GM12874 (cell line): ENCODE measurements at regions not wholly inside any gene's neighbourhood (a gene's known extent, or its start where the extent isn't known, plus 50 kb on each side); places are given as distances from the start of the nearest gene placed in this dataset.

Source experiments
- TF ChIP-seq, protein P1 (sequence below): IDR thresholded peaks from 2 replicates; pipeline ENCODE4 v1.5.1; 2011; ENCODE audit warnings: low read depth, mild to moderate bottlenecking, control low read depth, low read length, moderate library complexity; ENCODE audit not compliant: insufficient read depth

GRCh38 chr14:48341069-48341468 lies 665.7 kb upstream of the MDGA2 start:
- TF ChIP-seq, protein P1, sequence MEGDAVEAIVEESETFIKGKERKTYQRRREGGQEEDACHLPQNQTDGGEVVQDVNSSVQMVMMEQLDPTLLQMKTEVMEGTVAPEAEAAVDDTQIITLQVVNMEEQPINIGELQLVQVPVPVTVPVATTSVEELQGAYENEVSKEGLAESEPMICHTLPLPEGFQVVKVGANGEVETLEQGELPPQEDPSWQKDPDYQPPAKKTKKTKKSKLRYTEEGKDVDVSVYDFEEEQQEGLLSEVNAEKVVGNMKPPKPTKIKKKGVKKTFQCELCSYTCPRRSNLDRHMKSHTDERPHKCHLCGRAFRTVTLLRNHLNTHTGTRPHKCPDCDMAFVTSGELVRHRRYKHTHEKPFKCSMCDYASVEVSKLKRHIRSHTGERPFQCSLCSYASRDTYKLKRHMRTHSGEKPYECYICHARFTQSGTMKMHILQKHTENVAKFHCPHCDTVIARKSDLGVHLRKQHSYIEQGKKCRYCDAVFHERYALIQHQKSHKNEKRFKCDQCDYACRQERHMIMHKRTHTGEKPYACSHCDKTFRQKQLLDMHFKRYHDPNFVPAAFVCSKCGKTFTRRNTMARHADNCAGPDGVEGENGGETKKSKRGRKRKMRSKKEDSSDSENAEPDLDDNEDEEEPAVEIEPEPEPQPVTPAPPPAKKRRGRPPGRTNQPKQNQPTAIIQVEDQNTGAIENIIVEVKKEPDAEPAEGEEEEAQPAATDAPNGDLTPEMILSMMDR, result no peak

DNA sequence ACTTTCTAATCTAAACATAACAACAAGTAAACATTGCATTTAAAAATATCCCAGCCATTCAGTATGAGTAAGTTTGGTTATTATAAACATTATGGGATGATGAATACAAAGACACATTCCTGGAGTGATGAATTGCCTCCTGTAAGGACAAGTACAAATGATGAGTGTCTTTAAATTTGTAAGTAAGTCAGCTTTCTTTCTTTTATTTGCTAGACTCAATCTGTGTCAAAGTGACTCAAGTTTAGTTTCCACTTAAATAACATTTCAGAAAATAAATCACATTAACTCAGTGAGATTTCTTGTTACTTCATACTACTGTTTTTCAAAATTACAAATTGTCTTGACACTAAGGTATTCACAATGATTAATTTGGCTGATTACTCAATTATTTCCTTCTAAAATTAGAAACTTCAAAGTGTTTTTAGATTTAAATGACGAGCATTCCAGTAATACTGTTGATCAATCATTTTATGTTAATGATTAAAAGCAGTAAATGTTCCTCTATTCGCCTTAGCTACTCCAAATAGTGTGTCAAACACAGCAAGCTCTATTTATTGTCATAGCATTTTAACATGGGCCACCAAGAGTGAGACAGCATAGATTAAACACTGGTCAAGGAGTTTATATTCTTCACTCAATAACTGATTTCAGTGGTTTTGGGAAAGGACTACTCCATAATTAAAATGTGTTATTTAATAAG lies 658.0 kb upstream of the MDGA2 start:
- TF ChIP-seq, protein P1, result no peak

GRCh38 chr14:48331421-48331820 lies 656.0 kb upstream of the MDGA2 start:
- TF ChIP-seq, protein P1, result no peak

GRCh38 chr14:48325486-48325885 lies 650.1 kb upstream of the MDGA2 start:
- TF ChIP-seq, protein P1, result no peak

GRCh38 chr14:48323665-48324064 lies 648.3 kb upstream of the MDGA2 start:
- TF ChIP-seq, protein P1, result no peak

- TF ChIP-seq, protein P1, result no peak
Measured at GRCh38 chr14:48319823-48320222, 644.4 kb upstream of the MDGA2 start.

- TF ChIP-seq, protein P1, result no peak
Measured at GRCh38 chr14:48304729-48305128, 629.3 kb upstream of the MDGA2 start.

- TF ChIP-seq, protein P1, result no peak
Measured at GRCh38 chr14:48289701-48290100, 614.3 kb upstream of the MDGA2 start.
